ENCODE measurements at regions not wholly inside any gene's neighbourhood (a gene's known extent, or its start where the extent isn't known, plus 50 kb on each side); places are given as distances from the start of the nearest gene placed in this dataset.
"Not testable (repeated sequence)": the region's sequence is repeated elsewhere in the genome, so short reads cannot be mapped to it uniquely, and the experiment has no call there.

GRCh38 chr12:131192951-131193350 lies 239.2 kb downstream of the ADGRD1 start:
- no peak for DNase-seq (ENCODE audit: low read depth)

GRCh38 chr12:131194166-131194565 lies 240.5 kb downstream of the ADGRD1 start:
- no peak for DNase-seq (ENCODE audit: low read depth)

- DNase-seq (ENCODE audit: low read depth), result no peak
Measured at GRCh38 chr12:131195796-131196195, 242.1 kb downstream of the ADGRD1 start.

DNA sequence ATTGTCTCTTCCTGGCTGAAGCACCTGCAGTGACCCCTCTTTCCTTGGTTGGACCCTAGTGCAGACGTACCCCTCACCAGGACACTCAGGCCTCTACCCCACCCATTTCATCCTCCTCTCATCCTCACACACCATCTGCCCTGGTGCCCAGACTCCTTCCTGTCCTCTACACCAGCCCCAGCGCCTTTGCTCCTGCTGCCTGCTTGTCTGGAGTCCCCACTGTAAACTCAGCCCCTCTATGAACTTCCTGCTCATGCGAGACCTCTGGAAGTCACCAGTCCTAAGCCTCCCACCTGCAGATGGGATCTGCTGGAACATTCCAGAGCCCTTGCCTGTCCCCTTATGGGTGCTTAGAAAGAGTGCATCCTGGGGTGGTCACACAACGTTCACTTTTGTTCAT lies 242.5 kb downstream of the ADGRD1 start:
- DNase-seq (ENCODE audit: low read depth), result no peak

GRCh38 chr12:131197490-131197889 lies 243.8 kb downstream of the ADGRD1 start:
- no peak for DNase-seq (ENCODE audit: low read depth)

GRCh38 chr12:131199221-131199620 lies 245.5 kb downstream of the ADGRD1 start:
- no peak for DNase-seq (ENCODE audit: low read depth)

DNA sequence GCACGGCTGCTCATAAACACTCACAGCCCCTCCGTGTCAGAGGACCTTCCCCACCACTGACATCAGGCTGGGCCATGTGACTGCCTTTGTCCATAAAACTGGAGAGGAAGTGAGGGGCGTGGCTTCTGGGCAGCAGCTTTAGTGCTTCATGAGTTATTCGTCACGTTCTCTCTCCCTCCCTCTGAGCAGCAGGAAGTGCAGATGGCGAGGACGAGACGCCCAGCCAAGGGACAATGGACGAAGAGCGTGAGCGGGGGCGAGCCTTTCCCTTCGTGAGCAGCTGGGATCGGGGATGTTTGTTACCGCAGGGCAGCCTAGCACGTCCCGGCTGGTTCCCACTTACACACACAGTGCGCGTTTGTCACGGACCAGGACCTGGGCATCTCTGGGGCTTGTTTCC lies 248.2 kb downstream of the ADGRD1 start:
- not testable (repeated sequence) for DNase-seq (ENCODE audit: low read depth)

GRCh38 chr12:131202592-131203378 lies 249.1 kb downstream of the ADGRD1 start:
- DNase-seq (ENCODE audit: low read depth), result no peak

DNA sequence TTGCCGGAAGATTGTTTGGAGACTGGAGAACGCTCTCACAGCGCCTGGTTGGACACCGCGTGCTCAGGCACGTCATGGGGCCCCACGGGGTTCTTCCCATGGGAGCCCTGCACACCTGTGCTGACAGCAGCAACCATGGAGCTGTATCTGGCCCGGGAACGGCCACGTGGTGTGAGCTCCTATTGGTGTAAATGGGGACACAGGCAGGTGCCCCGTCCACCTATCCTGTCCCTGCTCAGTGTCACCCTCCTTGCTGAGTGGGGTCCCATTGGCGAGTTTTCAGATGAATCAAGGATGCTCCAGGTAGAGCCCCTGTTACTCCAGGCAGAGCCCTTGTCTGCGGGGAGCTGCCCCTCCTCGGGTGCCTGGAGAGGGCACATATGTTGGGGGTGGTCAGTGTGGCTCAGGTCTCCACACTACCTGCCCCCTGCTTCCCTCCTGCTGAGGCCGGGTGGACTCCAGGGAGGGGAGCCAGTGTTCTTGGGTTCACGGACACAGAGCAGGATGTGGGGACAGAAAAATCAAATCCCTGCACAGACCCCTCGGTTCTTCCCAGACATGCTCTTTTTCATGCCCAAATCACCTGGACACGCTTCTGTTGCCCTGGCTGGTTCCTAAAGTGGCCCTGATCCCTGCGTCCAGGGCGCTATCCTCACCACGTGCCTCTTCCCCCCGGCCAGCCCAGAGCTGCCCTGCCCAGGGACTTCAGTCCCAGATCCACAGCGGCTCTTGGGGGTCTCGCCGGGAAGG lies 250.1 kb downstream of the ADGRD1 start:
- DNase-seq (ENCODE audit: low read depth), result no peak

DNA sequence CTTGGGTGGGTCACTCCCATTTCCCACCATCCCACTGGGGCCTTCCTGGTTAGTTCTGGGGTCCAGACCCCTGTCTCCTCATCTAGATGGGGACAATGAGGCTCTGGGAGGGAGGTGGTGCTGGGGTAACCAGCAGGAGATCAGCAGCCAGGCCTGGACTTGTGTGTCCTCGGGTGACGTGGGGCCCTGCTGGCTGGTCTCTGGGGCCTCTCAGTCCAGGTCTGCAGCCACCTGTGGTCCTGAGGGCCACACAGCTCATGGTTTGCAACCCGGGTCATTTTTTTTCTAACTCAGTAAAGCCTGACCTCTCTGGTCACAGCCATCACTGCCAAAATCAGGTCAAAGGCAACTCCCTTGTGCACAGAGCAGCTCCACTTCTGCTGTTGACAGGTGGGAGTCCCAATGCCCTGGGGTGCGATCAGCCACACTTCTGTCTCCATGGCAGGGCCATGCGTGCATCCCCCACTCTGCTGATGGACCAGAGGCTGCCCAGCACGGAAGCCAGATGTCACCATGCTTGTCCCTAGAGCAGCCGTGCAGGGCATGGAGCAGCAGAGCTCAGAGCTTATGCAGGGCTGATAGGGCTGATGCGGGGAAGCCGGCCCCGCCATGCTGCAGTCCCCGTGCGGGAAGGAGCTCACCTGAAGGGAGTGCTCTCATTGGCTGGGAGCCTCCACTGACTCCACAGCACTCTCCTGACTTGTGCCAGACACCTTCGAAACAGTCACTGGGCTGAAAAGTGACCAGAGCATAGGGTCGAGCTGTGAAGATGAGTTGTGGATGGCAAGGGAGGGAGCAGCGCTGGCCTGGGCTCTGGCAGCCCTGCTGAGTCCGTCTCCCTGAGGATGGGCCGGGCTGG lies 250.9 kb downstream of the ADGRD1 start:
- no peak for DNase-seq (ENCODE audit: low read depth)

- not testable (repeated sequence) for DNase-seq (ENCODE audit: low read depth)
Measured at GRCh38 chr12:131205275-131205933, 251.7 kb downstream of the ADGRD1 start.

DNA sequence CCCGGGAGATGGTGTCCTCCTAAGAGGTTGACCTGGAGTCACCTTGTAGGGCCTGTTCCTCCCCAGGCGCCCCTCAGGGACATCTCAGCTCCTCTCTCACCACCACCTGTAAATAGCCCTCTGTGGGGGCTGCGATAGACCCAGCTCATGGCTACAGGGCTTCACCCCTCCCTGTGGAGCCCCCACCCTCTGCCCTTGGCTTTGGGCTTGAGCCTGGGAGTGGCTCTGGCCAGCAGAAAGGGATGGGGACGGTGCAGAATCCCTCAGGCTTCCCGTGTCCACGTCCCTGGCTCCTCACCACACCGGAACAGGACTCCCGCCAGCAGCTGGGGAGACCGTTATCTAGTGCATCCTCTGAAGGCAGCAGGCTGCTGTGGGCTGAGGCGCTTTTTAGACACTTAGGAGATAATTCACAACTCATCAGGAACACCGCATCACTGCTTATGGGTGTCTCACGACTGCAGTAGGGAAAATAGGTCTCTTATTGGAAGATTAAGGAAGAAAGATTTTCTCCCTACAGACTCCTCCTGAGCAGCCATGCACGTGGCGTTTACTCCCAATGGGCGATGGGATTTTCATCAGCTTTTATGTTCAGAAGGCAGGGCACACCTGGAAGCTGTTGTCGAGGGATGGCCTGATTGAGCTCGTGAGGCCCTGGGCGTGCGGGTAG lies 253.1 kb downstream of the ADGRD1 start:
- not testable (repeated sequence) for DNase-seq (ENCODE audit: low read depth)

GRCh38 chr12:131207300-131207660 lies 253.6 kb downstream of the ADGRD1 start:
- DNase-seq (ENCODE audit: low read depth), result not testable (repeated sequence)

DNA sequence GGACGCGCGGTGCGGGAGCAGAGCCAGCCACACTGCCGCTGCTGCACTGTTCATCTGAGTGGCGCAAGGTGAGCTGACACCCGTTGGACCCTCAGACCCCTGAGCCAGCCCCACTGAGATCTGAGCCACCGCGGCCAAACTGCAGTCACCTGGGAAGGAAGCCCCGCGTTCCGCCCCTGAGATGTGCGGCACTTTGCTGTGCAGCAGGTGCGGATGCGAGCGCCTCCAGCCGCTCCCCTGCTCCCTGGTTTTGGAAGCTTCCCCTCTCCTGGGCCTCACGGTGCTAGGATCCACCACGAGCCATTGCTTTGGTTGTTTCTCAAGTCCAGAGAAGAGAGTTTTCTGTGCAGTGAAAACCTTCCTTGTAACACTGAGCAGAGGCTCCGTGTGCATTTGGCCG lies 254.1 kb downstream of the ADGRD1 start:
- DNase-seq (ENCODE audit: low read depth), result not testable (repeated sequence)

GRCh38 chr12:131208425-131208824 lies 254.7 kb downstream of the ADGRD1 start:
- no peak for DNase-seq (ENCODE audit: low read depth)

DNA sequence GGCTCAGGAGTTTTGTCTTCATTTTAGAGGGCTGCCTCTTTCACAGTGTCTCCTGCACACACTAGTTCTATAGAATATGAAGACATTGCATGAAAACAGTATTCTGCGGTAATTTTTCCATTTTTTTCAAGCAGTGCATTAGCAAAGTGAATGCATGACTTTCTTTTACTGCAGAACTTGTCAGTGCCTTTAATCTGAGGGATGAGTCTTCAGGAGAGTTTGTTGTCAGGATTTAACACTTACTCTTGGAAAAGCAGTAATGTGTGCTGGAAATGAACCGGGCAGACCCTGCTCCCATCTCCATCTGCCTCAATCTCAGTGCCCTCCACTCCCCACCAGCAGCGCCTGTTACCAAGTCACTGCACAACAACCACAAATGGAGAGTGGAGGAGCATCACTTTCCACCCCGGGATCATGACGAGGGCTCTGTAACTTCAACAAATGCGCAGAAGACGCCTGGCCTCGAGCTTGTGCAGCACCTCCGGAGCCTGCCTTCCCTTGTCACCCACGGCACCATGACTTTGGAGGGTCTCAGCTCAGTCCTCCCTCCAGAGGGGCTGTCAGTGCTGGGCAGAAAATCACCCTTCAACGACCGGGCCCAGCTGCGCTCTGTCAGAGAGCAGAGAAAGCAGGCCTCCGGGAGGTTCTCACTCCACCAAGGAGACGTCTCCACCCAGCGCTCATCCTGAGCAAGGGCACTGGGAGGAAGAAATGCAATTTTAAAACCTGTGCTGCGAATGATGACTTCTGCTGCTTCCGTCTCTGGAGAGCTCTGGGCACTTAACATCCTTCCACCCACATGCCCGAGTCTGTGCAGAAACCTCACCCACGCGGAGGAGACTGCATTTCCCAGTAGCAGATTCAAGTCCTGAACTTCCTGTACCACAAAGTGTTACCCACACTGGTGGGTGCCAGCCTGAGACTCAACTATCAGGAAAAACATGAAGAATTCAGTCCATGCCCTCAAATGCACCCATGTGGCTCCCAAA lies 255.7 kb downstream of the ADGRD1 start:
- no peak for DNase-seq (ENCODE audit: low read depth)

DNA sequence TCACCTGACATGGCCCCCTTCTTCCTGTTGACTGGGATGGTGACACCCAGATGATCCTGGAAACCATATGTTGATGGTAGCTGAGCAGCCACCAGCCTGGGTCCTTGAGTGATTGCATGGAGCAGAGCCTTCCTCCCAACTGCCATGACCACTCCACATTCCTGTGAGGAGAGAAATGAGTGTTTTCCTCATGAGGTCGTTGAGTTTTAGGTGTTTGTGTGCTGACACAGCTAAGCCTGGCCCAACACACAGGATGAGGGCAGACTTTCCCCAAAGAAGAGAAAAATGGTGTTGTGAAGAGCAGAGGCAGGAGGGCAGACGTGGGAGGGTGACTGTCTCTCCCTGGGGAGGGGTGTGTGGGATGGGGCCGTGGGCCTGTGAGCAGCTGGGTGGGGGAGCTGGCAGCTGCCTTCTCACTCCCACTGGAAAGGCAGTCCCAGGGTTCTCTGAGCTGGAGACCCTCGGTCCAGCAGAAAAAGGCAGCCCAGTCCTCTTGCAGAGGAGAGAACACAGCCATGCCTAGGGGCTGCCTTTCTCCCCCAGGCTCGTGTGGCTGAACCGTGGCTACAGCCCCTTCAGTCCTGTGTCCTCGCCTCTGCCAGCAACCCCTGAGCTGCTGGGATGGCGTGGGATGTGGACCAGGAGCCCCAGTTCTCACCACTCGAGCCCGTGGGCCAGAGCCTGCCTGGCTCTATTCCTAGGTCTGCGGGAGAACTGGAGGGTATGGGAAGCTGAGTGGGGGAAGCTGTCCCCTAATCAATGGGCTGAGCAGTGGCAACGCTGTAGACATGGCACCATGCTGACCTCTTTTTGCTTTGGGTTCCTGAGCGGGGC lies 257.0 kb downstream of the ADGRD1 start:
- DNase-seq (ENCODE audit: low read depth), result no peak

GRCh38 chr12:131211340-131211938 lies 257.7 kb downstream of the ADGRD1 start:
- no peak for DNase-seq (ENCODE audit: low read depth)

DNA sequence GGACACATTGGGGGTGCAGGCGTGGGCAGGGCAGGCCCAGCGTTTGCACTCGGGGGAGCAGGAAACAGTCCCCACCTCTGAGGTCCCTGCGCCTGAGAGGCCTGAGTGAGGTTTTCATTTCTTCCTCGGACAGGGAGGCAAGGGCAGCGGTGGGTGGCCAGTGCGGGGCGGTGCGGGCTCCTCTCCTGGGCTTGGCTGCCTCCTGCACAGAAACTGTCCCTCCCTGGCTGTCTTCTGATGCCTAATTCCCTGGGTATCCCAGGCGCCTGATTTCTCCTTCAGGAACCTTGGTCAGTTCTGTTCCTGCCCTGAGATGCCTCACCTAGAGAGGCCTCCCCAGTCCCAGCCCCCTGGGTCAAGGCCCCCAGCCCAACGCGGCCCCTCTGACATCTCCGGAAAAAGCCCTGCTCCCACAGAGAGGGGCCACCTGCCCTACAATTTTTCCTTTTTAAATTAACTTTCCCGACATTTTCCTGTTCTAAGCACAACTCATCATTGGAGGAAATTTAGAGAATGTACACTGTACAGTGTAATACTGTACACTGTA lies 260.3 kb downstream of the ADGRD1 start:
- no peak for DNase-seq (ENCODE audit: low read depth)
